ENCODE measurements at regions not wholly inside any gene's neighbourhood (a gene's known extent, or its start where the extent isn't known, plus 50 kb on each side); places are given as distances from the start of the nearest gene placed in this dataset.

DNA sequence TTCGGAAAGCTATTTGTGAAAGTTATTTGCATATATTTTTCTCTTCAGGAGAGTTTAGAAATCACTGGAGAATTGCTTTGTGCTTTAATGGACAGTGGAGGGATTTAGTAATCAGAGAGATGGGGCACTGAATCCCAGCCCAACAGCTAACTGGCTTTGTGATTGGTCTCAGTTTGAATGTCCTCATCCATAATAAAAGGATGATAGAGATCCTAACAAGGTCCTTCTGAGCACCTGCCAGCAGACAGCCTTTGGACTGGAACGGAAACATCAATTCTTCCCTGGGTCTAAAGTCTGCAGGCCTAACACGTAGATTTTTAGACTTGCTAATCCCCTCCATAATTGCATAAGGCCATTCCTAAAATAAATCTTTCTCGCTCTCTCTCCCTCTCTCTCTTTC is 112.0 kb upstream of the ADAMTS5 start:
- TF ChIP-seq CBFB (CRISPR knock-in tag; IDR thresholded peaks at IDR 0.05; ENCODE audit: low read depth) (no peak), SP1 (CRISPR knock-in tag; conservative IDR thresholded peaks at IDR 0.05) (no peak), ETV6 (CRISPR knock-in tag; IDR thresholded peaks at IDR 0.05) (no peak), NFE2L1 (CRISPR knock-in tag; IDR thresholded peaks at IDR 0.05) (no peak), FOXP4 (CRISPR knock-in tag; IDR thresholded peaks at IDR 0.05) (no peak), MAX (CRISPR knock-in tag; IDR thresholded peaks at IDR 0.05) (no peak), E2F4 (CRISPR knock-in tag; IDR thresholded peaks at IDR 0.05; ENCODE audit: borderline replicate concordance, low read depth) (no peak), OVOL2 (CRISPR knock-in tag; IDR thresholded peaks at IDR 0.05; ENCODE audit: borderline replicate concordance) (no peak), RELA (CRISPR knock-in tag; IDR thresholded peaks at IDR 0.05; ENCODE audit: borderline replicate concordance) (no peak), ZBTB21 (CRISPR knock-in tag; IDR thresholded peaks at IDR 0.05; ENCODE audit: borderline replicate concordance) (no peak), NR2C2 (CRISPR knock-in tag; IDR thresholded peaks at IDR 0.05) (no peak), ELF4 (CRISPR knock-in tag; IDR thresholded peaks at IDR 0.05; ENCODE audit: low read depth) (no peak)
- TF ChIP-seq, protein P1, sequence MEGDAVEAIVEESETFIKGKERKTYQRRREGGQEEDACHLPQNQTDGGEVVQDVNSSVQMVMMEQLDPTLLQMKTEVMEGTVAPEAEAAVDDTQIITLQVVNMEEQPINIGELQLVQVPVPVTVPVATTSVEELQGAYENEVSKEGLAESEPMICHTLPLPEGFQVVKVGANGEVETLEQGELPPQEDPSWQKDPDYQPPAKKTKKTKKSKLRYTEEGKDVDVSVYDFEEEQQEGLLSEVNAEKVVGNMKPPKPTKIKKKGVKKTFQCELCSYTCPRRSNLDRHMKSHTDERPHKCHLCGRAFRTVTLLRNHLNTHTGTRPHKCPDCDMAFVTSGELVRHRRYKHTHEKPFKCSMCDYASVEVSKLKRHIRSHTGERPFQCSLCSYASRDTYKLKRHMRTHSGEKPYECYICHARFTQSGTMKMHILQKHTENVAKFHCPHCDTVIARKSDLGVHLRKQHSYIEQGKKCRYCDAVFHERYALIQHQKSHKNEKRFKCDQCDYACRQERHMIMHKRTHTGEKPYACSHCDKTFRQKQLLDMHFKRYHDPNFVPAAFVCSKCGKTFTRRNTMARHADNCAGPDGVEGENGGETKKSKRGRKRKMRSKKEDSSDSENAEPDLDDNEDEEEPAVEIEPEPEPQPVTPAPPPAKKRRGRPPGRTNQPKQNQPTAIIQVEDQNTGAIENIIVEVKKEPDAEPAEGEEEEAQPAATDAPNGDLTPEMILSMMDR (IDR thresholded peaks at IDR 0.05), result no peak
